NOMO-1 treated with DMSO at 0.1 percent for 48 hours (cell line): ENCODE measurements at regions not wholly inside any gene's neighbourhood (a gene's known extent, or its start where the extent isn't known, plus 50 kb on each side); places are given as distances from the start of the nearest gene placed in this dataset.
"Not testable (repeated sequence)": the region's sequence is repeated elsewhere in the genome, so short reads cannot be mapped to it uniquely, and the experiment has no call there.

ENCODE experiments used
- DNase-seq: peaks from one replicate; lab custom pipeline; 2025; ENCODE audit not compliant: unreplicated experiment; lab: John Stamatoyannopoulos, UW

GRCh38 chr7:81839708-81840369 lies 70.0 kb upstream of the HGF start:
- DNase-seq: peak; percentile 20

GRCh38 chr7:81833401-81833800 lies 63.6 kb upstream of the HGF start:
- DNase-seq: no peak

GRCh38 chr7:81831883-81832282 lies 62.0 kb upstream of the HGF start:
- no peak for DNase-seq

GRCh38 chr7:81829511-81829910 lies 59.7 kb upstream of the HGF start:
- DNase-seq: not testable (repeated sequence)

GRCh38 chr7:81822811-81823210 lies 53.0 kb upstream of the HGF start:
- no peak for DNase-seq

GRCh38 chr7:81819861-81820260 lies 50.0 kb upstream of the HGF start:
- DNase-seq: no peak
